Smooth muscle cell (in vitro differentiated cells): ENCODE measurements at regions not wholly inside any gene's neighbourhood (a gene's known extent, or its start where the extent isn't known, plus 50 kb on each side); places are given as distances from the start of the nearest gene placed in this dataset.

Source experiments
- DNase-seq: peaks from one replicate; lab custom pipeline; 2025; ENCODE audit not compliant: unreplicated experiment; lab: John Stamatoyannopoulos, UW
- H2AFZ ChIP-seq: fragments of 200-600 bp; sonication (generic); 2 replicates; pipeline ENCODE4 v1.6.0; 2016; ENCODE audit warnings: antibody characterized with exemption, low read depth, mild to moderate bottlenecking
- H3F3A ChIP-seq: fragments of 200-600 bp; sonication (generic); 2 replicates; pipeline ENCODE4 v1.6.0; 2017; ENCODE audit warnings: antibody characterized with exemption, low read depth
- H3K27ac ChIP-seq: fragments of 200-600 bp; sonication (generic); 2 replicates; pipeline ENCODE4 v1.5.1; 2016; ENCODE audit warnings: low read depth, mild to moderate bottlenecking
- H3K27me3 ChIP-seq: fragments of 200-600 bp; sonication (generic); 2 replicates; pipeline ENCODE4 v1.6.1; 2016; ENCODE audit warnings: low read depth, mild to moderate bottlenecking
- H3K36me3 ChIP-seq: fragments of 200-600 bp; sonication (generic); 2 replicates; pipeline ENCODE4 v1.5.1; 2016; ENCODE audit warnings: low read depth
- H3K4me1 ChIP-seq: fragments of 200-600 bp; sonication (generic); 2 replicates; pipeline ENCODE4 v1.5.1; 2016; ENCODE audit warnings: low read depth
- H3K4me2 ChIP-seq: fragments of 200-600 bp; sonication (generic); 2 replicates; pipeline ENCODE4 v1.6.0; 2016; ENCODE audit warnings: mild to moderate bottlenecking
- H3K4me3 ChIP-seq: fragments of 200-600 bp; sonication (generic); 2 replicates; pipeline ENCODE4 v1.5.1; 2016; ENCODE audit warnings: mild to moderate bottlenecking
- H3K79me2 ChIP-seq: fragments of 200-600 bp; sonication (generic); 2 replicates; pipeline ENCODE4 v1.6.0; 2016; ENCODE audit warnings: low read depth, mild to moderate bottlenecking
- H3K9ac ChIP-seq: fragments of 200-600 bp; sonication (generic); 2 replicates; pipeline ENCODE4 v1.6.0; 2016; ENCODE audit warnings: low read depth
- H3K9me3 ChIP-seq: fragments of 200-600 bp; sonication (generic); replicated peaks from 2 replicates; pipeline ENCODE4 v1.5.1; 2016; ENCODE audit warnings: low read depth
- H4K20me1 ChIP-seq: fragments of 200-600 bp; sonication (generic); 2 replicates; pipeline ENCODE4 v1.6.0; 2016; ENCODE audit warnings: low read depth
- WGBS: methylation state at CpG from one replicate; pipeline ENCODE4 v1.1.7; 2016; ENCODE audit warnings: low lambda C conversion rate; 5-methylcytosine and 5-hydroxymethylcytosine counted together
- TF ChIP-seq, protein P1 (sequence below): fragments of 200-600 bp; sonication (generic); IDR thresholded peaks from 2 replicates; pipeline ENCODE4 v1.5.1; 2017; ENCODE audit warnings: borderline replicate concordance, mild to moderate bottlenecking, antibody characterized with exemption; ENCODE audit not compliant: insufficient read depth, poor library complexity, severe bottlenecking

- peaks cover 5% of the 10 kb centered on the region for H3K4me1 ChIP-seq
- no peaks in the 10 kb centered on the region for H3K27me3 ChIP-seq
- H3K27ac ChIP-seq = no peak overlapping the region
- H3F3A ChIP-seq = no peaks in the 10 kb centered on the region
- no peaks in the 10 kb centered on the region for H3K9me3 ChIP-seq
- H3K4me3 ChIP-seq = no peak overlapping the region
- WGBS = 60% methylated on average over 4 of the region's 4 CpGs
- no peak for DNase-seq
- TF ChIP-seq, protein P1, sequence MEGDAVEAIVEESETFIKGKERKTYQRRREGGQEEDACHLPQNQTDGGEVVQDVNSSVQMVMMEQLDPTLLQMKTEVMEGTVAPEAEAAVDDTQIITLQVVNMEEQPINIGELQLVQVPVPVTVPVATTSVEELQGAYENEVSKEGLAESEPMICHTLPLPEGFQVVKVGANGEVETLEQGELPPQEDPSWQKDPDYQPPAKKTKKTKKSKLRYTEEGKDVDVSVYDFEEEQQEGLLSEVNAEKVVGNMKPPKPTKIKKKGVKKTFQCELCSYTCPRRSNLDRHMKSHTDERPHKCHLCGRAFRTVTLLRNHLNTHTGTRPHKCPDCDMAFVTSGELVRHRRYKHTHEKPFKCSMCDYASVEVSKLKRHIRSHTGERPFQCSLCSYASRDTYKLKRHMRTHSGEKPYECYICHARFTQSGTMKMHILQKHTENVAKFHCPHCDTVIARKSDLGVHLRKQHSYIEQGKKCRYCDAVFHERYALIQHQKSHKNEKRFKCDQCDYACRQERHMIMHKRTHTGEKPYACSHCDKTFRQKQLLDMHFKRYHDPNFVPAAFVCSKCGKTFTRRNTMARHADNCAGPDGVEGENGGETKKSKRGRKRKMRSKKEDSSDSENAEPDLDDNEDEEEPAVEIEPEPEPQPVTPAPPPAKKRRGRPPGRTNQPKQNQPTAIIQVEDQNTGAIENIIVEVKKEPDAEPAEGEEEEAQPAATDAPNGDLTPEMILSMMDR = no peak
- no peak overlapping the region for H3K9ac ChIP-seq
- H3K4me2 ChIP-seq = no peak overlapping the region
- H3K36me3 ChIP-seq = no peaks in the 10 kb centered on the region
- no peak overlapping the region for H2AFZ ChIP-seq
- no peaks in the 10 kb centered on the region for H4K20me1 ChIP-seq
- no peaks in the 10 kb centered on the region for H3K79me2 ChIP-seq
These were observed 114.5 kb downstream of the RPAP3 start for GRCh38 chr12:47591361-47591791.

DNA sequence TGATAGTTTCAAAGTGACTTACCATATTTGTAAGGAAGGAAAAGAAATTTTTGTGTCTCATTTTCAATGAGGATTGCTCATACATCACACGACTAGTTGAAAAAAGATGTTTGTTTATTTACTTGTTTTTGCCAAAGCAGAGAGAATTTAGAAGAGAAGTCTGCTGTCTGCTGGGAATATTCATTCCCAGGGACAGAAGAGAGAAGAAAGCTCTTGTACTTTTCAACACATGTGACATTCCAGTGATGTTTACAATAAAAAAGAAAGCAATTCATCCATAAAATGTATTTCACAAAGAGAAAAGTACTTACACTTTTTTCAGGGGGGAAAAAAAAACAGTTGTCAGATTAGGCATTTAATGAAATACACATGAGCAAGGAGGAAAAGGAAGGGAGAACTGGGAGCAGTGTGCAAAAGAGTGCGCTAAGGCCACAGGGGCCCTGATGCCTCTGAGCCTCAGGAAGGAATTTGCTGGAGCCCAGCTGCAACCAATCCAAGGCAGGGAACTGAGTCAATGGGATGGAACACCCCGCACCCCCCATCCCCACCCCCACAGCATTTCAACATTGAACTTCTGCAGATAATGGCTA lies 115.0 kb downstream of the RPAP3 start:
- Histone ChIP-seq H3K27ac (no peak overlapping the region), H4K20me1 (no peaks in the 10 kb centered on the region), H3K9me3 (no peaks in the 10 kb centered on the region), H3K27me3 (no peaks in the 10 kb centered on the region), H3K9ac (no peak overlapping the region), H3K4me2 (no peak overlapping the region), H3K4me3 (no peak overlapping the region), H3K79me2 (no peaks in the 10 kb centered on the region), H3K4me1 (peaks cover 5% of the 10 kb centered on the region), H3K36me3 (no peaks in the 10 kb centered on the region), H3F3A (no peaks in the 10 kb centered on the region), H2AFZ (no peak overlapping the region)
- TF ChIP-seq, protein P1 = no peak
- DNase-seq = no peak
- WGBS = 66% methylated on average over 3 of the region's 3 CpGs

- peaks cover 5% of the 10 kb centered on the region for H3K4me1 ChIP-seq
- H3K4me3 ChIP-seq = no peak overlapping the region
- H3K9me3 ChIP-seq = no peaks in the 10 kb centered on the region
- 91% methylated on average over 4 of the region's 4 CpGs for WGBS
- H3K27ac ChIP-seq = no peak overlapping the region
- H3K27me3 ChIP-seq = no peaks in the 10 kb centered on the region
- DNase-seq = no peak
- H3K4me2 ChIP-seq = no peak overlapping the region
- no peaks in the 10 kb centered on the region for H3K36me3 ChIP-seq
- no peak overlapping the region for H2AFZ ChIP-seq
- TF ChIP-seq, protein P1 = no peak
- H3F3A ChIP-seq = no peaks in the 10 kb centered on the region
- no peaks in the 10 kb centered on the region for H3K79me2 ChIP-seq
- H3K9ac ChIP-seq = no peak overlapping the region
- no peaks in the 10 kb centered on the region for H4K20me1 ChIP-seq
These were observed 118.7 kb downstream of the RPAP3 start for GRCh38 chr12:47586952-47587669.
